ENCODE measurements at regions not wholly inside any gene's neighbourhood (a gene's known extent, or its start where the extent isn't known, plus 50 kb on each side); places are given as distances from the start of the nearest gene placed in this dataset.
"Not testable (repeated sequence)": the region's sequence is repeated elsewhere in the genome, so short reads cannot be mapped to it uniquely, and the experiment has no call there.

- H3K27me3 ChIP-seq (ENCODE audit: control insufficient read depth in 3 of 3, insufficient read depth in 3 of 3, low read length in 3 of 3): no peaks in the 10 kb centered on the region
- WGBS, 3 donors: 33 to 41% (median 34%) methylated on average over 8 of the region's 8 CpGs
- no peaks in the 10 kb centered on the region for H3K36me3 ChIP-seq (ENCODE audit: control insufficient read depth in 3 of 3, insufficient read depth in 2 of 3, low read depth in 1 of 3, low read length in 3 of 3)
- H3K9me3 ChIP-seq (ENCODE audit: control insufficient read depth in 2 of 2, insufficient read depth in 1 of 2, low read depth in 1 of 2, low read length in 1 of 2): peaks cover 0 to 6% of the 10 kb centered on the region in 2 donors
- H3K27ac ChIP-seq (ENCODE audit: low read depth in 1 of 3, low read length in 2 of 3): no peak overlapping the region
- DNase-seq (no peak), FAIRE-seq (no peak)
- no peaks in the 10 kb centered on the region for H3K4me1 ChIP-seq (ENCODE audit: control insufficient read depth in 3 of 3, insufficient read depth in 2 of 3, low read depth in 1 of 3, low read length in 2 of 3)
- H3K4me3 ChIP-seq (ENCODE audit: low read depth in 1 of 3, low read length in 3 of 3): no peak overlapping the region
Observed at GRCh38 chr17:22123536-22124281, 431.4 kb downstream of the KCNJ18 start.

- Histone ChIP-seq H3K27me3 (ENCODE audit: control insufficient read depth in 3 of 3, insufficient read depth in 3 of 3, low read length in 3 of 3) (no peaks in the 10 kb centered on the region), H3K4me3 (ENCODE audit: low read depth in 1 of 3, low read length in 3 of 3) (no peak overlapping the region), H3K27ac (ENCODE audit: low read depth in 1 of 3, low read length in 2 of 3) (no peak overlapping the region), H3K9me3 (ENCODE audit: control insufficient read depth in 2 of 2, insufficient read depth in 1 of 2, low read depth in 1 of 2, low read length in 1 of 2) (peaks cover 0 to 12% of the 10 kb centered on the region in 2 donors), H3K36me3 (ENCODE audit: control insufficient read depth in 3 of 3, insufficient read depth in 2 of 3, low read depth in 1 of 3, low read length in 3 of 3) (no peaks in the 10 kb centered on the region), H3K4me1 (ENCODE audit: control insufficient read depth in 3 of 3, insufficient read depth in 2 of 3, low read depth in 1 of 3, low read length in 2 of 3) (no peaks in the 10 kb centered on the region)
- DNase-seq: no peak
- 71 to 84% (median 77%) methylated on average over 1 of the region's 1 CpG for WGBS, 3 donors
- no peak for FAIRE-seq
Observed at GRCh38 chr17:22128171-22128570, 435.8 kb downstream of the KCNJ18 start.

GRCh38 chr17:22128723-22129122, 436.4 kb downstream of the KCNJ18 start:
- H3K4me3 ChIP-seq (ENCODE audit: low read depth in 1 of 3, low read length in 3 of 3): no peak overlapping the region
- DNase-seq (no peak), FAIRE-seq (no peak)
- peaks cover 0 to 12% of the 10 kb centered on the region in 2 donors for H3K9me3 ChIP-seq (ENCODE audit: control insufficient read depth in 2 of 2, insufficient read depth in 1 of 2, low read depth in 1 of 2, low read length in 1 of 2)
- H3K27me3 ChIP-seq (ENCODE audit: control insufficient read depth in 3 of 3, insufficient read depth in 3 of 3, low read length in 3 of 3): no peaks in the 10 kb centered on the region
- no peaks in the 10 kb centered on the region for H3K4me1 ChIP-seq (ENCODE audit: control insufficient read depth in 3 of 3, insufficient read depth in 2 of 3, low read depth in 1 of 3, low read length in 2 of 3)
- H3K27ac ChIP-seq (ENCODE audit: low read depth in 1 of 3, low read length in 2 of 3): no peak overlapping the region
- WGBS, 3 donors: 89% methylated on average over 1 of the region's 1 CpG
- H3K36me3 ChIP-seq (ENCODE audit: control insufficient read depth in 3 of 3, insufficient read depth in 2 of 3, low read depth in 1 of 3, low read length in 3 of 3): no peaks in the 10 kb centered on the region

GRCh38 chr17:22129920-22130319, 437.6 kb downstream of the KCNJ18 start:
- not testable (repeated sequence) for H3K36me3 ChIP-seq (ENCODE audit: control insufficient read depth in 3 of 3, insufficient read depth in 2 of 3, low read depth in 1 of 3, low read length in 3 of 3); H3K27me3 ChIP-seq (ENCODE audit: control insufficient read depth in 3 of 3, insufficient read depth in 3 of 3, low read length in 3 of 3); H3K27ac ChIP-seq (ENCODE audit: low read depth in 1 of 3, low read length in 2 of 3); H3K4me3 ChIP-seq (ENCODE audit: low read depth in 1 of 3, low read length in 3 of 3); FAIRE-seq; H3K4me1 ChIP-seq (ENCODE audit: control insufficient read depth in 3 of 3, insufficient read depth in 2 of 3, low read depth in 1 of 3, low read length in 2 of 3); DNase-seq
- peaks cover 1 to 12% of the 10 kb centered on the region in 2 donors for H3K9me3 ChIP-seq (ENCODE audit: control insufficient read depth in 2 of 2, insufficient read depth in 1 of 2, low read depth in 1 of 2, low read length in 1 of 2)
- WGBS, 3 donors: 42 to 50% (median 43%) methylated on average over 5 of the region's 5 CpGs

GRCh38 chr17:22131740-22132139, 439.4 kb downstream of the KCNJ18 start:
- no peaks in the 10 kb centered on the region for H3K36me3 ChIP-seq (ENCODE audit: control insufficient read depth in 3 of 3, insufficient read depth in 2 of 3, low read depth in 1 of 3, low read length in 3 of 3)
- DNase-seq: no peak
- H3K9me3 ChIP-seq (ENCODE audit: control insufficient read depth in 2 of 2, insufficient read depth in 1 of 2, low read depth in 1 of 2, low read length in 1 of 2): peaks cover 2 to 16% of the 10 kb centered on the region in 2 donors
- H3K27ac ChIP-seq (ENCODE audit: low read depth in 1 of 3, low read length in 2 of 3): no peak overlapping the region
- H3K27me3 ChIP-seq (ENCODE audit: control insufficient read depth in 3 of 3, insufficient read depth in 3 of 3, low read length in 3 of 3): no peaks in the 10 kb centered on the region
- no peak for FAIRE-seq
- H3K4me3 ChIP-seq (ENCODE audit: low read depth in 1 of 3, low read length in 3 of 3): no peak overlapping the region
- no peaks in the 10 kb centered on the region for H3K4me1 ChIP-seq (ENCODE audit: control insufficient read depth in 3 of 3, insufficient read depth in 2 of 3, low read depth in 1 of 3, low read length in 2 of 3)
- WGBS, 3 donors: 17 to 18% (median 18%) methylated on average over 1 of the region's 1 CpG

GRCh38 chr17:22138861-22139469, 446.6 kb downstream of the KCNJ18 start:
- Histone ChIP-seq H3K9me3 (ENCODE audit: control insufficient read depth in 2 of 2, insufficient read depth in 1 of 2, low read depth in 1 of 2, low read length in 1 of 2) (peaks cover 3 to 4% of the 10 kb centered on the region in 2 donors), H3K4me3 (ENCODE audit: low read depth in 1 of 3, low read length in 3 of 3) (no peak overlapping the region), H3K27ac (ENCODE audit: low read depth in 1 of 3, low read length in 2 of 3) (no peak overlapping the region), H3K36me3 (ENCODE audit: control insufficient read depth in 3 of 3, insufficient read depth in 2 of 3, low read depth in 1 of 3, low read length in 3 of 3) (no peaks in the 10 kb centered on the region), H3K4me1 (ENCODE audit: control insufficient read depth in 3 of 3, insufficient read depth in 2 of 3, low read depth in 1 of 3, low read length in 2 of 3) (no peaks in the 10 kb centered on the region), H3K27me3 (ENCODE audit: control insufficient read depth in 3 of 3, insufficient read depth in 3 of 3, low read length in 3 of 3) (no peaks in the 10 kb centered on the region)
- 22 to 37% (median 24%) methylated on average over 2 of the region's 2 CpGs for WGBS, 3 donors
- DNase-seq (no peak), FAIRE-seq (no peak)

GRCh38 chr17:22142091-22142490, 449.8 kb downstream of the KCNJ18 start:
- WGBS, 3 donors: 60 to 65% (median 60%) methylated on average over 10 of the region's 10 CpGs
- FAIRE-seq: no peak
- peaks cover 0 to 2% of the 10 kb centered on the region in 2 donors for H3K9me3 ChIP-seq (ENCODE audit: control insufficient read depth in 2 of 2, insufficient read depth in 1 of 2, low read depth in 1 of 2, low read length in 1 of 2)

GRCh38 chr17:22145605-22146178, 453.4 kb downstream of the KCNJ18 start:
- Histone ChIP-seq H3K4me3 (ENCODE audit: low read depth in 1 of 3, low read length in 3 of 3) (no peak overlapping the region), H3K27me3 (ENCODE audit: control insufficient read depth in 3 of 3, insufficient read depth in 3 of 3, low read length in 3 of 3) (no peaks in the 10 kb centered on the region), H3K27ac (ENCODE audit: low read depth in 1 of 3, low read length in 2 of 3) (no peak overlapping the region), H3K9me3 (ENCODE audit: control insufficient read depth in 2 of 2, insufficient read depth in 1 of 2, low read depth in 1 of 2, low read length in 1 of 2) (peaks cover 0 to 2% of the 10 kb centered on the region in 2 donors), H3K4me1 (ENCODE audit: control insufficient read depth in 3 of 3, insufficient read depth in 2 of 3, low read depth in 1 of 3, low read length in 2 of 3) (no peaks in the 10 kb centered on the region), H3K36me3 (ENCODE audit: control insufficient read depth in 3 of 3, insufficient read depth in 2 of 3, low read depth in 1 of 3, low read length in 3 of 3) (no peaks in the 10 kb centered on the region)
- WGBS, 3 donors: 79 to 82% (median 80%) methylated on average over 13 of the region's 13 CpGs
- no peak for FAIRE-seq
- DNase-seq: no peak

More at GRCh38 chr17:22142091-22142490, 449.8 kb downstream of the KCNJ18 start:
- Histone ChIP-seq H3K27me3 (ENCODE audit: control insufficient read depth in 3 of 3, insufficient read depth in 3 of 3, low read length in 3 of 3) (no peaks in the 10 kb centered on the region), H3K4me3 (ENCODE audit: low read depth in 1 of 3, low read length in 3 of 3) (no peak overlapping the region), H3K4me1 (ENCODE audit: control insufficient read depth in 3 of 3, insufficient read depth in 2 of 3, low read depth in 1 of 3, low read length in 2 of 3) (no peaks in the 10 kb centered on the region), H3K36me3 (ENCODE audit: control insufficient read depth in 3 of 3, insufficient read depth in 2 of 3, low read depth in 1 of 3, low read length in 3 of 3) (no peaks in the 10 kb centered on the region), H3K27ac (ENCODE audit: low read depth in 1 of 3, low read length in 2 of 3) (no peak overlapping the region)
- no peak for DNase-seq
